Activated T-cell treated with anti-CD3 and anti-CD28 coated beads, Interleukin-2, amount 50 U/mL, for 24 hours (primary cell): ENCODE measurements at regions not wholly inside any gene's neighbourhood (a gene's known extent, or its start where the extent isn't known, plus 50 kb on each side); places are given as distances from the start of the nearest gene placed in this dataset.

Experiments
- DNase-seq: peaks from one replicate; pipeline ENCODE4 v3.0.0-alpha.2; 2020
- H3K27ac Mint-ChIP-seq: 2 replicates; pipeline ENCODE4 v1.8.0; 2020; ENCODE audit warnings: mild to moderate bottlenecking, mixed read lengths
- H3K27me3 Mint-ChIP-seq: 2 replicates; pipeline ENCODE4 v1.8.0; 2020; ENCODE audit warnings: mixed read lengths
- H3K36me3 Mint-ChIP-seq: 2 replicates; pipeline ENCODE4 v1.8.0; 2020; ENCODE audit warnings: low read depth, mixed read lengths
- H3K4me1 Mint-ChIP-seq: 2 replicates; pipeline ENCODE4 v1.8.0; 2020; ENCODE audit warnings: low read depth, mixed read lengths
- H3K4me3 Mint-ChIP-seq: 2 replicates; pipeline ENCODE4 v1.8.0; 2020; ENCODE audit warnings: mild to moderate bottlenecking, moderate library complexity, mixed read lengths
- H3K9me3 Mint-ChIP-seq: 2 replicates; pipeline ENCODE4 v1.8.0; 2020; ENCODE audit warnings: mixed read lengths

GRCh38 chr13:62643007-62643483, 1227.4 kb upstream of the PCDH20 start:
- Mint-ChIP-seq H3K9me3 (peaks cover 30% of the 10 kb centered on the region), H3K4me3 (no peak overlapping the region), H3K27ac (peak overlapping the region; percentile 5), H3K27me3 (no peaks in the 10 kb centered on the region), H3K36me3 (no peaks in the 10 kb centered on the region), H3K4me1 (peaks cover 1% of the 10 kb centered on the region)
- DNase-seq = no peak

- no peak for DNase-seq
Measured at GRCh38 chr13:62635161-62635560, 1219.5 kb upstream of the PCDH20 start.

DNA sequence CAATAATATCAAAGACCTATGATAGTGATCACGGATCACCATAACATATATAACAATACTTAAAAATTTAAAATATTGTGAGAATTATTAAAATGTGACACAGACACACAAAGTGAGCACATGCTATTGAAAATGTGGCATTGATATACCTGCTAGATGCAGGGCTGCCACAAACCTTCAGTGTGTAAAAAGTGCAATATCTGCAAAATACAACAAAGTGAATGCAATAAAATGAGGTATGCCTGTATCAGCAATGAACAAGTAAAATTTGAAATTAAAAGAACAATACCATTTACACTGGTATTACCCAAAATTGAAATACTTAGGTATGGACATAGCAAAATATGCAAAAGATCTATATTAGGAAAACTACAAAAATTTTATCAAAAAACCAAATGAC, 1217.8 kb upstream of the PCDH20 start:
- Mint-ChIP-seq H3K4me1 (no peaks in the 10 kb centered on the region), H3K4me3 (no peak overlapping the region), H3K36me3 (no peaks in the 10 kb centered on the region), H3K27ac (no peak overlapping the region), H3K9me3 (peaks cover 27% of the 10 kb centered on the region), H3K27me3 (no peaks in the 10 kb centered on the region)
- DNase-seq = no peak

More at GRCh38 chr13:62635161-62635560, 1219.5 kb upstream of the PCDH20 start:
- Mint-ChIP-seq H3K4me3 (no peak overlapping the region), H3K27me3 (no peaks in the 10 kb centered on the region), H3K9me3 (peaks cover 27% of the 10 kb centered on the region), H3K27ac (no peak overlapping the region), H3K36me3 (no peaks in the 10 kb centered on the region), H3K4me1 (no peaks in the 10 kb centered on the region)

DNA sequence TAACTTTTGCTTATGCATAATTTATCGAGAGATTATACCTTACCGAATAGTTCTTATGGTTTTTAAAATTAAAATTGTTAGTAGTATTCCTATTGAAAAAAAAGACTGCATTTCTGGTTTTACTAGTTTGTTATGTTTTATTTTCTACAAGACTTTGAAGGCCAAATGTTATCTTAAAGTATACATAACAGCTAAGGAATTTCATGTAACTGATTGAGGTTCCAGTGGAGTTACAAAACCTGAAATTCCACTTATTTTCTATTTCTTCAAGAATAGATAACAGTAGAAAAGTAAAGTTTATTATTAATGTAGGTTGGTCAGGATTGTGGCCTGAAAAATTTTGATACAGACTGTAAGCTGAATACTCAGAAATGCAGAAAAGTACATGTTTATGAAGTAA, 1216.0 kb upstream of the PCDH20 start:
- H3K4me3 Mint-ChIP-seq = no peak overlapping the region
- no peak for DNase-seq
- no peak overlapping the region for H3K27ac Mint-ChIP-seq
- H3K36me3 Mint-ChIP-seq = no peaks in the 10 kb centered on the region
- peaks cover 18% of the 10 kb centered on the region for H3K9me3 Mint-ChIP-seq
- no peaks in the 10 kb centered on the region for H3K27me3 Mint-ChIP-seq
- H3K4me1 Mint-ChIP-seq = no peaks in the 10 kb centered on the region

- no peaks in the 10 kb centered on the region for H3K4me1 Mint-ChIP-seq
- no peak overlapping the region for H3K4me3 Mint-ChIP-seq
- peaks cover 18% of the 10 kb centered on the region for H3K9me3 Mint-ChIP-seq
- no peak for DNase-seq
- H3K36me3 Mint-ChIP-seq = no peaks in the 10 kb centered on the region
- H3K27ac Mint-ChIP-seq = no peak overlapping the region
- H3K27me3 Mint-ChIP-seq = no peaks in the 10 kb centered on the region
Measured at GRCh38 chr13:62631124-62631523, 1215.5 kb upstream of the PCDH20 start.

- Mint-ChIP-seq H3K4me3 (no peak overlapping the region), H3K27ac (no peak overlapping the region), H3K9me3 (peaks cover 15% of the 10 kb centered on the region), H3K4me1 (no peaks in the 10 kb centered on the region), H3K36me3 (no peaks in the 10 kb centered on the region), H3K27me3 (no peaks in the 10 kb centered on the region)
- no peak for DNase-seq
Measured at GRCh38 chr13:62629618-62630017, 1214.0 kb upstream of the PCDH20 start.

- H3K36me3 Mint-ChIP-seq = no peaks in the 10 kb centered on the region
- H3K4me1 Mint-ChIP-seq = no peaks in the 10 kb centered on the region
- H3K27me3 Mint-ChIP-seq = no peaks in the 10 kb centered on the region
- no peak for DNase-seq
- H3K9me3 Mint-ChIP-seq = peaks cover 18% of the 10 kb centered on the region
- H3K27ac Mint-ChIP-seq = no peak overlapping the region
- no peak overlapping the region for H3K4me3 Mint-ChIP-seq
Measured at GRCh38 chr13:62627226-62627625, 1211.6 kb upstream of the PCDH20 start.

- Mint-ChIP-seq H3K4me1 (no peaks in the 10 kb centered on the region), H3K9me3 (peaks cover 18% of the 10 kb centered on the region), H3K27ac (no peak overlapping the region), H3K36me3 (no peaks in the 10 kb centered on the region), H3K27me3 (no peaks in the 10 kb centered on the region), H3K4me3 (no peak overlapping the region)
- DNase-seq = no peak
Measured at GRCh38 chr13:62626771-62627170, 1211.1 kb upstream of the PCDH20 start.

DNA sequence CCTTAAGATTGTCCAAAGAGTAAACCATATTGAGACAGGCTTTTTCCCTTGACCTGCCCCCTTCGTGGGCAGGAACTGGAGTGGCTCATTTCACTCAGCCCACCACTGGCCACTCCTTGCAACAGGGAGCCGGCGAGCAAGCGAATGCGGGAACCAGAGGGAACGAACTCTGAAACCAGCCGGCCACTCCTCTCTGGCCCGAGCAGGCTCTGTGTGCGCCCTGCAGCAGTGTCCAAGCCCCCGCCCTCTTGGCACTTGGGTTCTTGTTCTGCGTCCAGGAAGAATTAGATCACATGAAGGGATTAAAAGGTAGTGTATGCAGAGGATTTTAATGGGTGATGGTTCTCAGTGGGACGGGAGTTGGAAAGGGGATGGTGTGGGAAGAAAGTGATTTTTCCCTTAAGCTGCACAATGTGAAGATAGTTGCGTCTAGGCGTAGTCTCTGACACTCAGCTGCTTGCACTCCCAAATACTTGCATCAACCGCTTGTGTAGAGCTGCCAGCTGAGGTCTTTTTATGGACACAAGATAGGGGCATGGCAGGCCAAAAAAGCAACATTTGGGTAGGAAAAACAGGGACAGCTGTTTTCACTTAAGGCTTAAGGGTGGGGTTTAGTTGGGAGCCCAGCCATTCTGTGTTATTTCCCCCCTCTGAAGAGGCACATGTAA, 1209.7 kb upstream of the PCDH20 start:
- Mint-ChIP-seq H3K4me3 (no peak overlapping the region), H3K4me1 (no peaks in the 10 kb centered on the region), H3K36me3 (no peaks in the 10 kb centered on the region), H3K27ac (no peak overlapping the region), H3K9me3 (peaks cover 21% of the 10 kb centered on the region), H3K27me3 (no peaks in the 10 kb centered on the region)
- no peak for DNase-seq

DNA sequence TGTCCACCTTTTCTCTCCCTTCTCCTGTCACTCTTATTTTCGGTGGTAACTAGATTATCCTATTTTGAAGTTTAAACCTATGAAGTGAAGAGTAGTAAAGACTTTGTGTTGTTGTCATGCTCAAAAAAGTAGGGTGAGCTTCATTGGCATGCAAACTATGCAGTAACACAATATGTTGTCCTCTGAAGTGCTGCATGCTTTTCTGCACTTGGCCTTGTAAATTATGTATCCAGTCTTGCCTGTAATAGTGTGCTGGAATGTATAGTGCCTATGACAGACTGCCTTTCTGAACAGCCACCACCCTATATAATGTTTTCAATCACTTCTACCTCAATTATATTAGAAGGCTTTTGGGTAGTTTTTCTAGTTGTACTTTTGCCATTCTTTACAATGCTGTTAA, 1198.2 kb upstream of the PCDH20 start:
- Mint-ChIP-seq H3K4me1 (no peaks in the 10 kb centered on the region), H3K4me3 (no peak overlapping the region), H3K27ac (no peak overlapping the region), H3K9me3 (peaks cover 19% of the 10 kb centered on the region), H3K27me3 (no peaks in the 10 kb centered on the region), H3K36me3 (no peaks in the 10 kb centered on the region)
- no peak for DNase-seq

DNA sequence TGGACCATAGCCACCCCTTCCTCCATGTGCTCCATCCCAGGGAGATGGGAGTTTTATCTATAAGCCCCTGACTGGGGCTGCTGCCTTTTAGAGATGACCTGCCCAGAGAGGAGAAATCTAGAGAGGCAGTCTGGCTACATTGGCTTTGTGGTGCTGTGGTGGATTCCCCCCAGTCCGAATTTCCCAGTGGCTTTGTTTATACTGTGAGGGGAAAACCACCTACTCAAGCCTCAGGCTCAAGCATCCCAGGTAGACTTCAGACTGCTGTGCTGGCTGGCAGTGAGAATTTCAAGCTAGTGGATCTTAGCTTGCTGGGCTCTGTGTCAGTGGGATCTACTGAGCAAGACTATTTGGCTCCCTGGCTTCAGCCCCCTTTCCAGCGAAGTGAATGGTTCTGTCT, 1195.7 kb upstream of the PCDH20 start:
- Mint-ChIP-seq H3K27ac (no peak overlapping the region), H3K36me3 (no peaks in the 10 kb centered on the region), H3K27me3 (no peaks in the 10 kb centered on the region), H3K9me3 (peaks cover 22% of the 10 kb centered on the region), H3K4me1 (no peaks in the 10 kb centered on the region), H3K4me3 (no peak overlapping the region)
- DNase-seq = no peak

DNA sequence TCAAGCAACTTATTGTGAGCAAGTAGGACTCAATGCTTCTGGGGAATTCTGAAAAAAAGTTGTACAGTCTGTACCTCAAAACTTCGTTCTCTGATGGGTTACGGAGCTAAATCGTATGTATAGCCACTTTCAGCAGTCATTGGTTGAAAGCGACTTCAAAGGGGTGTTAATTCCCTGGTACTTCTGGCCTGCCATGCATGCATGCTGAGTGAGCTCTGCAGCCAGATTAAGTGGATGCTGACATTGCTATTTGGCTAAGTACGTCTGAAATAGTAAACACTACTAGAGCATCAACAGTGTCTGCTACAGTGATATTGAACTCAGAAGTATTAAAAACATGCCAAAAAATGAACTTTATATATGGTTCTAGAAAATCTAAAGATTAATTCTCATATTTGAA, 1183.1 kb upstream of the PCDH20 start:
- H3K36me3 Mint-ChIP-seq = no peaks in the 10 kb centered on the region
- H3K27ac Mint-ChIP-seq = no peak overlapping the region
- H3K4me1 Mint-ChIP-seq = no peaks in the 10 kb centered on the region
- DNase-seq = no peak
- peaks cover 11% of the 10 kb centered on the region for H3K9me3 Mint-ChIP-seq
- H3K27me3 Mint-ChIP-seq = no peaks in the 10 kb centered on the region
- H3K4me3 Mint-ChIP-seq = no peak overlapping the region

DNA sequence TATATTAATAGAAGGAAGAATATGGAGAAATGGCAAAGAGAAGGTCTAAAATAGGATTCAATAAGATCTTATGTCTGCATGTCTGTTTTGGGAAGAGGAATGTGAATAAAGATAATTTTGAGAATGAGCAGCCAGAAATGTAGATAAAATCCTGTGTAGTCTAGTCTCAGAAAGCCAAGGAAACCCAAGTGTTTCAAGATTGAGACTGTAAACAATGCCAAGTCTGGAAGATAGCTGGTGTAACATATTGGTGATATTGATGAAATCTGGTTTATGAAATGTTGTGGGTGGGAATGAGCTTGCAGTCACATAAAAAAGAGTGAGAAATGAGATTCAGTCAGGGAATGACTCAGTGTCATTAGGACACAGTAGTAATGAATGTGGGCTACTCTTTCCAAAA, 1180.3 kb upstream of the PCDH20 start:
- Mint-ChIP-seq H3K27ac (no peak overlapping the region), H3K27me3 (no peaks in the 10 kb centered on the region), H3K36me3 (no peaks in the 10 kb centered on the region), H3K4me3 (no peak overlapping the region), H3K4me1 (no peaks in the 10 kb centered on the region), H3K9me3 (peaks cover 6% of the 10 kb centered on the region)
- DNase-seq = no peak

DNA sequence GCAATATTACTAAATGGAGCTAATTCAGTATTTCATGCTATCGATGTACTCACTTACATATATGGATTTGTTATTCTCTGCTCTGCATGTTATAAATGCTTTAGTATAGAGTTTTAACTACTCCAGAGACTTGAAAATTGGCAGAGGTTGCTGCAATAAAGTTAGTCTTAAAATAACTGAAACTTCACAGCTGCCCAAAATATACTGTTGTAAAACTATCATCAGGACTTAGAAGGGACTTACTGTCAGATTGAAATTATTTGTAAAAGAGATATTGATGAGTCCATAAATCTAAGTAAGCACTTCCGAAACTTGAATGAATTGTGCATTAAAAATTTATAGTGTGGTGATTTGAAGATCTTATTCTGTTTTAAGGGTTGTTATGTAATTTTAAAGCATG, 1178.2 kb upstream of the PCDH20 start:
- peaks cover 12% of the 10 kb centered on the region for H3K9me3 Mint-ChIP-seq
- H3K27me3 Mint-ChIP-seq = no peaks in the 10 kb centered on the region
- no peak overlapping the region for H3K4me3 Mint-ChIP-seq
- DNase-seq = no peak
- H3K36me3 Mint-ChIP-seq = no peaks in the 10 kb centered on the region
- no peak overlapping the region for H3K27ac Mint-ChIP-seq
- H3K4me1 Mint-ChIP-seq = no peaks in the 10 kb centered on the region

DNA sequence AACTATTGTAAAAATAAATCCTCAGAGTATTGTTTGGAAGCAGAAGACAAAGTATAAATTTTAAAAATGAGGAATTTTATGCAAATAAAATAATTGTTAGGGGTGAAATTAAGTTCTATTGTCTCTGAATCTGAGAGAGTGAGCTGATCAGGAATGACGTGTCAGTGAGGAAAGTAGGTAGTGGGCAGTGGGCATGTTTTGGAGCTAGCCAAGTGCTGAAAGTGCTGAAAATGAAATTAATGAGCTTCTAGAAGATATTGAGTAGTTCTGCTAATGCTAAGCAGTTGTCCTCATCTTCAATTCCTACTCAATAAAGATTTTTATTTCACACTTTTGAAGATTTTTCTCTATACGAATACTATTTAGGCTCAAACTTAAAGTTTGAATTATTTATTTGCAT, 1167.8 kb upstream of the PCDH20 start:
- DNase-seq = no peak
- Mint-ChIP-seq H3K27me3 (no peaks in the 10 kb centered on the region), H3K9me3 (peaks cover 2% of the 10 kb centered on the region), H3K4me3 (no peak overlapping the region), H3K27ac (no peak overlapping the region), H3K4me1 (no peaks in the 10 kb centered on the region), H3K36me3 (no peaks in the 10 kb centered on the region)

GRCh38 chr13:62578402-62578801, 1162.8 kb upstream of the PCDH20 start:
- H3K4me1 Mint-ChIP-seq = no peaks in the 10 kb centered on the region
- peaks cover 7% of the 10 kb centered on the region for H3K9me3 Mint-ChIP-seq
- no peaks in the 10 kb centered on the region for H3K27me3 Mint-ChIP-seq
- H3K36me3 Mint-ChIP-seq = no peaks in the 10 kb centered on the region
- no peak overlapping the region for H3K4me3 Mint-ChIP-seq
- H3K27ac Mint-ChIP-seq = no peak overlapping the region
- DNase-seq = no peak
